ENCODE measurements at regions not wholly inside any gene's neighbourhood (a gene's known extent, or its start where the extent isn't known, plus 50 kb on each side); places are given as distances from the start of the nearest gene placed in this dataset.

- TF ChIP-seq POLR2A (IDR thresholded peaks at IDR 0.05; ENCODE audit: low read length) (no peak), GATA1 (IDR thresholded peaks at IDR 0.05; ENCODE audit: low read depth, low read length) (no peak)
These were observed 129.2 kb upstream of the KLHL4 start for GRCh38 chrX:87388381-87388780.

Measured in erythroblast (primary cell).